Activated CD4-positive, alpha-beta T cell treated with anti-CD3 and anti-CD28 coated beads, Interleukin-2, amount 10 ng/mL, durations not matched to agents 7 days and 5 days (primary cell): ENCODE measurements at regions not wholly inside any gene's neighbourhood (a gene's known extent, or its start where the extent isn't known, plus 50 kb on each side); places are given as distances from the start of the nearest gene placed in this dataset.
"Not testable (repeated sequence)": the region's sequence is repeated elsewhere in the genome, so short reads cannot be mapped to it uniquely, and the experiment has no call there.

Experiments
- CTCF ChIA-PET: fragments of 350-600 bp; sonication (Branson Sonifier 250); formaldehyde crosslinking; loops from one replicate; lab custom pipeline; 2021; ENCODE audit warnings: antibody characterized with exemption; lab: Charles Lee
- POLR2A ChIA-PET: fragments of 350-600 bp; sonication (Branson Sonifier 250); formaldehyde crosslinking; loops from one replicate; lab custom pipeline; 2021; ENCODE audit warnings: antibody characterized with exemption; lab: Charles Lee
- DNase-seq: peaks from one replicate; pipeline ENCODE4 v3.0.0-alpha.2; 2020
- H3K27ac Mint-ChIP-seq: one replicate; pipeline ENCODE4 v1.8.0; 2021; ENCODE audit warnings: mild to moderate bottlenecking, moderate library complexity, mixed read lengths
- H3K27me3 Mint-ChIP-seq: one replicate; pipeline ENCODE4 v1.8.0; 2021; ENCODE audit warnings: mixed read lengths
- H3K36me3 Mint-ChIP-seq: one replicate; pipeline ENCODE4 v1.8.0; 2021; ENCODE audit warnings: low read depth, mixed read lengths
- H3K4me1 Mint-ChIP-seq: one replicate; pipeline ENCODE4 v1.8.0; 2021; ENCODE audit warnings: mixed read lengths
- H3K4me3 Mint-ChIP-seq: one replicate; pipeline ENCODE4 v1.8.0; 2021; ENCODE audit warnings: mild to moderate bottlenecking, moderate library complexity, mixed read lengths
- H3K9me3 Mint-ChIP-seq: one replicate; pipeline ENCODE4 v1.8.0; 2021; ENCODE audit warnings: mixed read lengths

DNA sequence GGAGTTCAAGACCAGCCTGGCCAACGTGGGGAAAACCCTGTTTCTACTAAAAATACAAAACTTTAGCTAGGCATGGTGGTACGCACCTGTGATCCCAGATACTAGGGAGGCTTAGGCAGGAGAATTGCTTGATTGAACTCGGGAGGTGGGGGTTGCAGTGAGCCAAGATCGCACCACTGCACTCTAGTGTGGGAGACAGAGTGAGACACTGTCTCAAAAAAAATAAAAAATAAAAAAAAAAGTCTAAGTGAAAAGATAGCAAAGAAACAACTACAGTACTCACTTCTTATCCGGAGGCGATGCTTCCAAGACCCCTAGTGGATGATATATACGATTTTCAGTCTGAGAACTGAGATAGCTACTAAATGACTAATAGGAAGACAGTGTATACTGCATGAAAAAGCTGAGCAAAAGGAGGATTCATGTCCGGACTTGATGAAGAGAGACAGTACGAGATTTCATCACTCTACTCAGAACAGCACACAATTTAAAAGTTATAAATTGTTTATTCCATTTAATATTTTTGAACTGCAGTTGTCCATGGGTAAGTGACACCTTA, 138.7 kb upstream of the GOLGA6L6 start:
- H3K36me3 Mint-ChIP-seq, POLR2A ChIA-PET, H3K27ac Mint-ChIP-seq, H3K4me3 Mint-ChIP-seq, H3K9me3 Mint-ChIP-seq, H3K4me1 Mint-ChIP-seq, CTCF ChIA-PET, DNase-seq, H3K27me3 Mint-ChIP-seq: not testable (repeated sequence)

DNA sequence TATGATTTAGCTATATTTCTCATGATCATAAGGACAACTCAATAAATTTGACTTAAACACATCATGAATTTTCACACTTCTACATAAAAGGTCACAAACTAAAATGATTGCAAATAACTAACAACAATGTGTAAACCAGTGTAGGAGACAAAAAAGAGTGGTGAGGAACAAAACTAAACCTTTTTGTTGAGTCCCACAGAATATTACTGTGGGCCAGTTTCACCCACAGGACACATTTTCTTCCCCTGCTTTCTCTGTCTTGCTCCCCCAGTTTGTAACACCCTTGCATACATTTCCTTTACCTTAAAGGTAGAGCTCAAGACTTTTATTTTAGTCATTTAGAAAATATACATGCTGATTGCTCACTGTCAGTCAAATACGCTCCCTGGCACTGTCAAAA, 130.9 kb upstream of the GOLGA6L6 start:
- POLR2A ChIA-PET, result no interaction called here
- no peaks in the 10 kb centered on the region for H3K9me3 Mint-ChIP-seq
- H3K4me3 Mint-ChIP-seq, result no peak overlapping the region
- CTCF ChIA-PET, result no interaction called here
- H3K27ac Mint-ChIP-seq, result no peak overlapping the region
- H3K27me3 Mint-ChIP-seq, result peaks cover 6% of the 10 kb centered on the region
- no peaks in the 10 kb centered on the region for H3K36me3 Mint-ChIP-seq
- no peaks in the 10 kb centered on the region for H3K4me1 Mint-ChIP-seq
- no peak for DNase-seq

DNA sequence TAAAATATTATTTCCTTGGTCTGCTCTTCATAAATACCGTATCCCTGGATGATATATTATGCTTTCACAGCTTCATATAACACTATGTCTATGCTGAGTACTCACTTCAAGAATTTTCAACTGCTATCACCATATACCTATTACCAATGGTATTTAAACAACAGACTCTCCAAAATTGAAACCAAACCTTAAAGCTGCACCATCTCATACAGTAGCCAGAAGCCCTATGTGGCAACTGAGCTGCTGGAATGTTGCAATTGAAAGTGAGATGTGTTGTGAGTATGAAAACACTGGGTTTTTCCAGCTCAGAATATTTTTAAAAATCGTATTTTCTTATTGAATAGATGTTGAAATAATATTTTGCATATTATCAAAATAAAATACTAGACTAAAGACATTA, 130.1 kb upstream of the GOLGA6L6 start:
- Mint-ChIP-seq H3K27ac (no peak overlapping the region), H3K9me3 (no peaks in the 10 kb centered on the region), H3K27me3 (peaks cover 6% of the 10 kb centered on the region), H3K4me1 (no peaks in the 10 kb centered on the region), H3K4me3 (no peak overlapping the region), H3K36me3 (no peaks in the 10 kb centered on the region)
- no peak for DNase-seq
- CTCF ChIA-PET, result no interaction called here
- POLR2A ChIA-PET, result no interaction called here

DNA sequence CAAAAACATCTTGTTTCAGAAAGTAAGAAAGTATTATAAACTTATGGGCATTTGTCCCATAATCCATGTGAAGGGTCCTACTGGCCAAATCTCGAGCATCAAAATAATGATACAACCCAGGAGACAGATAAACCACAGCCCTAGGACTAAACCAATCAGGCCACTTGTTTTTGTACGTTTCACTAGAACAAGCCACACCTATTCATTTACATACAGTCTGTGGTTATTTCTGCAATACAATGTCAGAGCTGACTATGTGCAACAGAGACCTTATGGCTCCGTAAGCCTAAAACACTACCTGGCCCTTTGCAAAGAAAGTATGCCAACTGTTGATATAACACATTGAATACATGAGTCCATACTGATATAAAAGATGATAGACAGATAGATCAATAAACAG, 124.8 kb upstream of the GOLGA6L6 start:
- H3K4me3 Mint-ChIP-seq, H3K9me3 Mint-ChIP-seq, CTCF ChIA-PET, H3K27me3 Mint-ChIP-seq, H3K27ac Mint-ChIP-seq, POLR2A ChIA-PET, H3K36me3 Mint-ChIP-seq, DNase-seq, H3K4me1 Mint-ChIP-seq: not testable (repeated sequence)

DNA sequence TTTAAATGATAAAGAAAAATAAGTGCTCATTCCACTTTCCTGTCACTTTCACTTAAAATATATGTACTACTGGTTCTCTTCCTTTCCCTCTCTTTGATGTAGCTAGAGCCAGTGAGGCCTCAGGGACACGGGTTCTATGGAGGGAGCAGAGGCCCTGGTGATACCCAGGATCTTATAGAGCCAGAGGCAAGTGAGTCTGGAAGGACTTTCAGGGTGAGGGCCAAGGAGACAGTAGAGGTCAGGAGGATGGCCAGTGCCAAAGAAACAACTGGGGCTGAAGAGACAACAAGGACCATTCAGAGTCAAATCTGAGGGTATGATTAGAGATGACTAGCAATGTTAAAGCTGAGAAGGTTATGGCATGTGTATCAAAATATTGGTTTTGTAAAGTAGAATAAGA, 124.1 kb upstream of the GOLGA6L6 start:
- no peaks in the 10 kb centered on the region for H3K36me3 Mint-ChIP-seq
- POLR2A ChIA-PET, result no interaction called here
- H3K4me3 Mint-ChIP-seq, result no peak overlapping the region
- H3K27me3 Mint-ChIP-seq, result peaks cover 3% of the 10 kb centered on the region
- CTCF ChIA-PET, result no interaction called here
- H3K9me3 Mint-ChIP-seq, result no peaks in the 10 kb centered on the region
- H3K4me1 Mint-ChIP-seq, result no peaks in the 10 kb centered on the region
- no peak overlapping the region for H3K27ac Mint-ChIP-seq
- DNase-seq, result no peak

DNA sequence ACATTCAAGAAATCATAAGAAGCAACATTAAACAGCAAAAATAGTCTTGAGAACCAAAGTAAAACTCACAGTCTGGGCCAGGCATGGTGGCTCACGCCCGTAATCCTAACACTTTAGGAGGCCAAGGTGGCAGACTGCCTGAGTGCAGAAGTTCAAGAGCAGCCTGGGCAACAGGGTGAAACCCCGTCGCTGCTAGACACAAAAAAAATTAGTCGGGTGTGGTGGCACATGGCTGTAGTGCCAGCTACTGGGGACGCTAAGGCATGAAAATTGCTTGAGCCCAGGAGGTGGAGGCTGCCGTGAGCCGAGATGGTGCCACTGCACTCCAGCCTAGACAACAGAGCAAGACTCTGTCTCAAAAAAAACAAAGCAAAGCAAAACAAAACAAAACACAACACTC, 117.7 kb upstream of the GOLGA6L6 start:
- H3K9me3 Mint-ChIP-seq, result no peaks in the 10 kb centered on the region
- POLR2A ChIA-PET, result no interaction called here
- DNase-seq, result no peak
- H3K4me1 Mint-ChIP-seq, result no peaks in the 10 kb centered on the region
- H3K4me3 Mint-ChIP-seq, result no peak overlapping the region
- H3K27ac Mint-ChIP-seq, result no peak overlapping the region
- CTCF ChIA-PET, result no interaction called here
- H3K36me3 Mint-ChIP-seq, result no peaks in the 10 kb centered on the region
- peaks cover 2% of the 10 kb centered on the region for H3K27me3 Mint-ChIP-seq

DNA sequence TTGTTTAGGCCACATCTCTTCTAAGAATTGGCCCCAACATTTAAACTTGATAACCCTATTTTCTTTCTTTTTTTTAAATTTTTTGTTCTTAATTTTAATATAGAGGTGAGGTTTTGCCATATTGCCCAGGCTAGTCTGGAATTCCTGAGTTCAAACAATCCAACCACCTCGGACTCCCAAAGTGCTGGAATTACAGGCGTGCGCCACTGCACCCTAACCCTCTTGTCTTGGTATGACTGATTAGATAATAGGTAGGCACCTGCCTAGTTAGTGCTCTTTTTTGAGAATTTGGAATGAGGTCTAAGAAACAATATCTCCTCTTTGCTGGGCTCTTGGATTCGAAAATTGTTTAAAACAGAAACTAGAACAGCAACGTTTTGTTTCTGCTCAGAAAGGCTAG, 116.4 kb upstream of the GOLGA6L6 start:
- CTCF ChIA-PET, result no interaction called here
- Mint-ChIP-seq H3K4me3 (no peak overlapping the region), H3K4me1 (no peaks in the 10 kb centered on the region), H3K27me3 (peaks cover 2% of the 10 kb centered on the region), H3K9me3 (no peaks in the 10 kb centered on the region), H3K36me3 (no peaks in the 10 kb centered on the region), H3K27ac (no peak overlapping the region)
- POLR2A ChIA-PET, result no interaction called here
- DNase-seq, result no peak

DNA sequence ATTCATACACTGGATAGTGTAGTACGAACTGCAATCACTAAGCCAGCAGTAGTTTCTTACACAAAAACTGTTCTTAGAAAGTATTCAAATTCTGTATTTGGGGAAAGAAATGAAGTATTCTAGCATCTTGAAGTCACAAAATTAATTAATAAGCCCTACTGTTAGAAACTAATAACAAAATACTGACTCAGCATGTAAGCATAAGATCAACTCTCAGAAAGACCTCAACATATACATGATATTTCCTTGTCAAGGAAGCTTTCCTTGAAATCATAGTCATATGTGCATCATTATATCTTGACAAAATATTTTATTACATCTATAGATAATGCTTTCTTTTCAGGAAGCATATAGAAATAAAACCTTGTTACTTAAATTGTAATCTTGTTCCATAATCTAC, 115.5 kb upstream of the GOLGA6L6 start:
- H3K4me3 Mint-ChIP-seq, result no peak overlapping the region
- no peaks in the 10 kb centered on the region for H3K4me1 Mint-ChIP-seq
- ChIA-PET POLR2A (no interaction called here), CTCF (no interaction called here)
- H3K27ac Mint-ChIP-seq, result no peak overlapping the region
- no peaks in the 10 kb centered on the region for H3K27me3 Mint-ChIP-seq
- no peaks in the 10 kb centered on the region for H3K36me3 Mint-ChIP-seq
- no peak for DNase-seq
- H3K9me3 Mint-ChIP-seq, result no peaks in the 10 kb centered on the region

DNA sequence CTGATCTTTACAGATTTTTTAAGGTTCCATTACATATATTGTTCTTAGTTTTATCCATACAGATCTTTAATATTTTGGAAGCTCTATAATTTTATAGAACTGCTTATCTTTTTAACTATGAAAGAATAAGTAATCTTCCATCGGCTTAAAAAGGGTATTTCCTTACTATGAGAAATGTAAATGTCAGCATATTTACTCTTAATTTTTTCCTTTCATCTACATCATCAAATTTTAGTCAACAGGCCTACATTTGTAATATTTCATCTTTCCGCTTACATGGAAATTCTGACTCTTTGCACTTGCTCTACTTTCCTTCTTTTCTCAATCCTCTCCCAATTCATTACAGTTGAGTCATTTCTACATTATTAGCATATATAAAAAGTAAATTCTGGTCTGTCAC, 111.3 kb upstream of the GOLGA6L6 start:
- POLR2A ChIA-PET, result no interaction called here
- H3K4me3 Mint-ChIP-seq, result no peak overlapping the region
- H3K27ac Mint-ChIP-seq, result no peak overlapping the region
- peaks cover 3% of the 10 kb centered on the region for H3K27me3 Mint-ChIP-seq
- CTCF ChIA-PET, result no interaction called here
- no peaks in the 10 kb centered on the region for H3K9me3 Mint-ChIP-seq
- H3K4me1 Mint-ChIP-seq, result no peaks in the 10 kb centered on the region
- no peak for DNase-seq
- H3K36me3 Mint-ChIP-seq, result no peaks in the 10 kb centered on the region

DNA sequence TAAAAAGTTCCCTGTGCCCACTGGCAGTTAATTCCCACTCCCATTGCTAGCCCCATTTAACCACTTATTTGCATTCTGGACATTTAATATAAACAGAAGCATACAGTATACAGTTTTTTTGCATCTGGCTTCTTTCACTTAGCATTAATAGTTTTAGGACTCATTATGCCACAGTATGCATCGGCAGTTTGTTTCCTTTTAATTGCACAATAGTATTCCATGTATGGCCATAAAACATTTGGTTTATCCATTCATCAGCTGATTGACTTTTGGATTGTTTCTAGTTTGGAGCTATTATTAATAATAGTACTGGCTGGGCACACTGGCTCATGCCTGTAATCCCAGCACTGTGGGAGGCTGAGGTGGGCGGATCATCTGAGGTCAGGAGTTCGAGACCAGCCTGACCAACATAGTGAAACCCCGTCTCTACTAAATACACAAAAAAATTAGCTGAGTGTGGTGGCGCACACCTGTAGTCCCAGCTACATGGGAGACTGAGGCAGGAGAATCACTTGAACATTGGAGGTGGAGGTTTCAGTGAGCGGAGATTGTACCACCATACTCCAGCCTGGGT, 106.9 kb upstream of the GOLGA6L6 start:
- DNase-seq, H3K9me3 Mint-ChIP-seq, H3K36me3 Mint-ChIP-seq, POLR2A ChIA-PET, H3K4me3 Mint-ChIP-seq, CTCF ChIA-PET, H3K27ac Mint-ChIP-seq, H3K4me1 Mint-ChIP-seq: not testable (repeated sequence)
- H3K27me3 Mint-ChIP-seq, result peaks cover 11% of the 10 kb centered on the region

DNA sequence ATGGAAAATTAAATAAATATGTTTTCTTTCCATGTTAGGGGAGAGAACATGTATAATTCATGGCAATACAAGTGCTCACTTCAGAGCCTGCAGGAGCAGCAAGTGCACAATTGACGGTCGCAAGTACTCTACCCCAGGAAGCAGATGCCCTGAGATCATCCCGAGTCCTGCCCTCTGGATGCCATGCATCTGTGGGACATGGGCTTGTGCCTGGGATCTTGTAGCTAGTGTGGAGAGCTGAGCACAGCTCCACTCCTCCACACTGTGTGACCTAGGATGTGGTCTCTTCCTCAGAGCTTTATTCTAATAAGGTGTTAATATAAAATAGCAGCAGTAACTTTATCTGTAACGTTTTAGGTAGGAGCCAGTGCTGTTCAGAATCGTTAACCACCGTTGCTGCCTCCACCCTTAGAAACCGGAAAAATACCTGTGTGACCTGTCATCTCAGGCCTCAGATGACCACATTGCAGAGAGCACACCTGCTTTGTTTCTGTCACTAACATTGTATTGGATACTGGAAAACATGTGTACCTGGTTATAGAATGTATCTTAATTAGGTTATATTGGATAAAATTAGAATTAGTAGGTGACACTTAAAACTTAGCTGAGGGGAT, 105.0 kb upstream of the GOLGA6L6 start:
- Mint-ChIP-seq H3K4me3 (no peak overlapping the region), H3K4me1 (no peaks in the 10 kb centered on the region), H3K27me3 (peaks cover 23% of the 10 kb centered on the region), H3K36me3 (no peaks in the 10 kb centered on the region), H3K9me3 (no peaks in the 10 kb centered on the region), H3K27ac (no peak overlapping the region)
- POLR2A ChIA-PET, result no interaction called here
- CTCF ChIA-PET, result no interaction called here
- DNase-seq, result no peak

DNA sequence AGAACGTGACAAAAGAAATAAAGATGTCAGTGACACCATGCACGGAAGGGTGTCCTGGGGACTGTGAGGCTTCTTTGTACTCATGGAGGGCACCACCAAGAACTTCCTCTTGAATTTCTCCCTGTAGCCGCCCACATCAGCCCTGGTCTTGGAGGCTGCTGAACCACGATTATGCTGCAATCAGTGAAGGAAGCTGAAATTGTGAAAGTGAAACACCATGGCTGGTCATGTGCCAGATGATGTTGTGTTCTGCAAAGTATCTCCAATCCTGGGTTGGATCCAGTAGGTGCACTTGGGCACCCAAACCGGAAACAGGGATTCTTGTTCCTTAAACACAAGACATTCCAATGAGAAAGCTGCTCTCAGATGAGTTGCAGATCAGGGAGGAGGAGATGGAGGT, 104.4 kb upstream of the GOLGA6L6 start:
- ChIA-PET CTCF (no interaction called here), POLR2A (no interaction called here)
- Mint-ChIP-seq H3K36me3 (no peaks in the 10 kb centered on the region), H3K9me3 (no peaks in the 10 kb centered on the region), H3K4me1 (no peaks in the 10 kb centered on the region), H3K4me3 (no peak overlapping the region), H3K27ac (no peak overlapping the region), H3K27me3 (peaks cover 23% of the 10 kb centered on the region)
- peak; percentile 75 for DNase-seq

DNA sequence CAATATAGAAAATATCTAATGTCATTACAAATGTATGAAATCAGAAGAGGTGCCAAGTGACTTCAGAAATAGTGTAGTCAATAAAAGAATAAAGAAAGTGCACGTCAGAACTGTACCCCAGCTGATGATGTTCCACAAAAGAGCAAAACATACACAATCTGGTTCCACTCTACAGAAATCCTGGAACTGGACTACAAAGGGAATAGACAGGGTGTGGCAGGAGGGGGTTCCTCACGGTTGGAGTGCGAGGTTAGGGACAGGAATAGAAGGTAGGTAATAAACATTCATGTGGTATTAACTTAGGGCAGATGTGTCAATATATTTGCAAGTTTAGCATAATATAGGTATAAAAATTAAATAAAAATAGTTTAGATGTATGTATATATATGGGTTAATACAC, 103.3 kb upstream of the GOLGA6L6 start:
- peaks cover 23% of the 10 kb centered on the region for H3K27me3 Mint-ChIP-seq
- no peak overlapping the region for H3K4me3 Mint-ChIP-seq
- H3K9me3 Mint-ChIP-seq, result no peaks in the 10 kb centered on the region
- DNase-seq, result no peak
- no peak overlapping the region for H3K27ac Mint-ChIP-seq
- POLR2A ChIA-PET, result no interaction called here
- CTCF ChIA-PET, result no interaction called here
- no peaks in the 10 kb centered on the region for H3K36me3 Mint-ChIP-seq
- H3K4me1 Mint-ChIP-seq, result no peaks in the 10 kb centered on the region

DNA sequence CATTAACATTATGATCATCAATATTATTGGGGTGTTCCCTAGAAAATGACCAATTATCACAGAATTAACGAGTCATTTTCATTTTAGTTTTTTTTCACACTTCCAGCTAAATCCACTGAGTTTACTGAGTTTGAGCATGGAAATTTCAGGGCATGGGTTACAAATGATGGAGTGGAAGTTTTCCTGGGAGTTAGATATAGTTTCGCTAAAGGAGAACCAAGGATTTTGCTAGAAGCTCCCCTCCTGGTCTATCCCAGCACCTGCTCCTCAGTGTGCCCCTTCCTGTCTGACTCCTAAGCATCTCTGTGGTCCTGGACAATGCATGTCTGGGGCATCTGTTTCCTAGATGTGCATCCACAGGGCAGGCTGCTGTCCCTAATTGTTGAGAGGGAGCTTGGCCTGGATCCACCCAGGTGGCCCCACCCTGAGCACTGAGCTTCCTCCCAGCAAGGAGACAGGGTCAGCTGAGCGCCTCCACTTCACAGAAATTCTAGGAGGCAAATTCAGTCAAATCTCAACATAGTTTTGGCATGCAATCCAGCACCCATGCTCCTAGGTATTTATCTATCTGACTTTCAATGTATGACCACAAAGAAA, 102.3 kb upstream of the GOLGA6L6 start:
- peaks cover 20% of the 10 kb centered on the region for H3K27me3 Mint-ChIP-seq
- ChIA-PET CTCF (no interaction called here), POLR2A (no interaction called here)
- no peak overlapping the region for H3K27ac Mint-ChIP-seq
- no peak for DNase-seq
- H3K36me3 Mint-ChIP-seq, result no peaks in the 10 kb centered on the region
- H3K9me3 Mint-ChIP-seq, result no peaks in the 10 kb centered on the region
- H3K4me3 Mint-ChIP-seq, result no peak overlapping the region
- no peaks in the 10 kb centered on the region for H3K4me1 Mint-ChIP-seq
